Fibroblast of gingiva (primary cell): ENCODE measurements at regions not wholly inside any gene's neighbourhood (a gene's known extent, or its start where the extent isn't known, plus 50 kb on each side); places are given as distances from the start of the nearest gene placed in this dataset.
"Not testable (repeated sequence)": the region's sequence is repeated elsewhere in the genome, so short reads cannot be mapped to it uniquely, and the experiment has no call there.

ENCODE experiments used
- DNase-seq: peaks from one replicate; pipeline ENCODE4 v3.0.0-alpha.2; 2011; ENCODE audit warnings: low read depth

DNA sequence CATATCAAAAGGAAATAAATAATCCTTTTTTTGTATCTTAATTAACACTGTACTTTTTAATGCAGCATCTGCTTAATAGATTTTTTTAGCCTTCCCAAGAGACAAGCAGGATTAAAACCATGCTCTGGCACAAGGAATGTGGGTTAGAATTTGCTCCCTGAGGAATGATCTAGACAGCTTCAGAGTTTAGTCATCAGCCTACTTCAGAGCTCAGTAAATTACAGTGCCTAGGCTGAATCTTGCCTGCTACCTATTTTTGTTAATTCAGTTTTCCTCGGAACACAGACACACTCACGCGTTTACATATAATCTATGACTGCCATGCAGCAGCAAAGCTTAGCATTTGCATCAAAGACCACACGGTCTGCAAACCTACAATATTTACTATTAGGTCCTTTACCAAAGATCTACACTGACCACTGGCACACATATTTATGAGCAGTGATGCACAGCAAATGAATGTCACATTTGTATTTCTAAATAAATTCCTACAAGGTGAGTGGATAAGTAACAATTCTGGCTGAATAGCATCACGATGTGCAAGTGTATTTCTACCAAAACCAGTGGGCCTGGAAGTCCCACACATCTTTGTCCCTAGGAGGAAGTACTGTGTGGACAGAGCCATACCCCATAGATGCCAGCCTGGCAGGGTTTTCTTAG, 309.8 kb upstream of the TMEM132C start:
- no peak for DNase-seq

DNA sequence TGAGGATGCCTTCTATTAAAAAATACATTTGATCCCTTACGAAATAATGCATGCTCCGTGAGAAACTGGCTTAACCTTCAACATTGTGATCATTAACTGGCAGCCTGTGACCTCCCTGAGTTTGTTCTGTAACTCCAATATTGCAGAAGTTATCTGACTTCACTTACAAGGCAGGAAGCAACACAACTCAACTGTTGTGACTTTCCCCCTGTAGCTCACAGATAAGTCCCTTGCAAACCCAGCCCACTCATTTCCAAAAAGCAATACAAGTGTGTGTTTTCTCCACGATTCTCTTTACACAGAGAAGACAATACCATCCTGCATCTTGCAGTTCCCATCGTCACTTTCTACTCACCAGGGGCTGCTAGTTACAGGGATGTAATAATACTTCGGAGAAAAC, 304.7 kb upstream of the TMEM132C start:
- DNase-seq = no peak

- DNase-seq = no peak
These were observed 303.0 kb upstream of the TMEM132C start for GRCh38 chr12:127963933-127964332.

DNA sequence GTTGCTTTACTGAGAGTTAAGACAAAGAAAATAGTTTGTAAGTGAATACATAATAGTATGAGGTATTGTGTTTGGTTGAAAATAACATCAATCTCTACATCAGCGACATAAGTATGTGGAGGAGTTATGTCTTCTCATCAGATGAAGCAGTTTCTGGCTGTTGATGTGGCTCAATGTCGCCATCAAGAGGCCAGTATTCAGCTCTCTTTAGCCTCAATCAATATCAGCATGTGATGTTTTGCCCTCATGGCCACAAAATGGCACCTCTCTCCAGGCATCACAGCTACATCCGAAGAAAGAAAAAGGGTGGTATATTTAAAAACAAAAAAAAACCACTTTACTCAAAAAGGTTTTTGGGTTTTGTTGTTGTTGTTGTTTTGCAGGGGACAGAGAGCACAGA, 302.3 kb upstream of the TMEM132C start:
- DNase-seq = no peak

DNA sequence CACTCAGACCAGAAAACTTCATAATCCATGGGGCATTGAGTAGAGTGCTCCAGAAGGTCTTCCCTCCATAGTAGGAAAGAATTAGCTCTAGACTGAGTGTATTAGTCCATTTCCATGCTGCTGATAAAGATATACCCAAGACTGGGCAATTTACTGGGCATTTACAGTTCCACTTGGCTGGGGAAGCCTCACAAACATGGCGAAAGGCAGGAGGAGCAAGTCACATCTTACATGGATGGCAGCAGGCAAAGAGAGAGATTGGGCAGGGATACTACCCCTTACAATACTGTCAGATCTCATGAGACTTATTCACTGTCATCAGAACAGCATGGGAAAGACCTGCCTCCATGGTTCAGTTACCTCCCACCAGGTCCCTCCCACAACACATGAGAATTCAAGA, 300.6 kb upstream of the TMEM132C start:
- DNase-seq = no peak

- no peak for DNase-seq
These were observed 296.5 kb upstream of the TMEM132C start for GRCh38 chr12:127970491-127970890.

- DNase-seq = no peak
These were observed 286.4 kb upstream of the TMEM132C start for GRCh38 chr12:127980585-127980984.

DNA sequence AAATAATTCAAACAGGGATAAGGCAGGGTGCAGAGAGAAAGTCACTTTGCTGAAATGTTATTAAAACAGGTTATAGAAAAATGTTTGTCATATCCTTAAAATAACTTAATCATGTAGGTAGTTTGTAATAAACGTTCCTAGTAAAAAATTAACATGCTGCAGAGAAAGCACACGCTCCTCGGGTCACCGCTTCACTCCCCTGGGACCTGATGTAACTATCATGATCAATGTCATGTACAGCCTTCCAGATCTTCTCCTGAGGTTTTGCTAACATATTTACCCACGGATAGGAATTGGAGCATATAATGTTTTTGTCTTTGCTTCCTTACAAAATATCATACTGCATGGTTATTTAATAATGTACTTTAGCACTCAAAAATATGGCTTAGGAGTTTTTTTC, 285.1 kb upstream of the TMEM132C start:
- DNase-seq = no peak

DNA sequence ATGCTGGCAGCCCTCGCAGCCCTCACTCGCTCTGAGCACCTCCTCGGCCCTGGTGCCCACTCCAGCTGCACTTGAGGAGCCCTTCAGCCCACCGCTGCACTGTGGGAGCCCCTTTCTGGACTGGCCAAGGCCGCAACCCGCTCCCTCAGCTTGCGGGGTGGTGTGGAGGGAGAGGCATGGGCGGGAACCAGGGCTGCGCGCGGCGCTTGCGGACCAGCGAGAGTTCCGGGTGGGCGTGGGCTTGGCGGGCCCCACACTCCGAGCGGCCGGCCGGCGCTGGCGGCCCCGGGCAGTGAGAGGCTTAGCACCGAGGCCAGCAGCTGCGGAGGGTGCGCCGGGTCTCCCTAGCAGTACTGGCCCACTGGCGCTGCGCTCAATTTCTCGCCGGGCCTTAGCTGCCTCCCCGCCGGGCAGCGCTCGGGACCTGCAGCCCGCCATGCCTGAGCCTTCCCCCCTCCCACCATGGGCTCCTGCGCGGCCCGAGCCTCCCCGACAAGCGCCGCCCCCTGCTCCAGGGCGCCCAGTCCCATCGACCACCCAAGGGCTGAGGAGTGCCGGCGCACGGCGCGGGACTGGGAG, 283.7 kb upstream of the TMEM132C start:
- not testable (repeated sequence) for DNase-seq

GRCh38 chr12:127984386-127985055, 282.4 kb upstream of the TMEM132C start:
- no peak for DNase-seq

DNA sequence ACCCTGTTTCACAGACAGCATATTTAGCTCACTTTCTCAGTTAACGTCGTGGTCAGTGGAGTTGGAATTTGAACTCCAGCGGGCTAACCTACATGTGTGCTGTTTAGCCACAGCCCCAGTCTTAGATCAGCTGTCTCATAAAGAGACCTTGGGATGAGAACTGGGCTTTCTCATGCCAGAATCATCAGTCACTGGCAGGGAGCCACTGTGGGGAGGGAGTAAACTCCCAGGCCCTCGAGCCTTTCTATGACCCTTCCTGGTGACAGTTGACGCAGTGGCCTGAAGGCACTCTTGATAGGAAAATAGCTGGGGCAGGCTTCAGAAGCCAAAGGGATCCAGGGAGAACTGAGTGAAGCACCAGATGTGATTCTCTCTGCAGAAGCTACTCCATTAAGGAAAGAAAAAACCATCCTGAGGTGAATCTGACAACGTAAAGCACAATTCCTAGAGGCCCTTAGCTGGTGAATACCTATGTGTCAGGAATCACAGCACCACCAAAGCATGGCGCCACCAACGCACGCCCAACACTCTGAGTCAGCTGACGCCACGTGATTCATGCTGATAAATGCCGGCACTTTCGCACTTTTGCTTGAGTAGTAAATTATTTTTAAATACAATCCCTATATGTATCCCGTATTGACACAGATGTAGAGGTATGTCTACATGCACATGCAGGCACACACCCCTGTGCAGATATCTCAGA, 279.6 kb upstream of the TMEM132C start:
- no peak for DNase-seq

GRCh38 chr12:127991485-127991884, 275.5 kb upstream of the TMEM132C start:
- DNase-seq = no peak

DNA sequence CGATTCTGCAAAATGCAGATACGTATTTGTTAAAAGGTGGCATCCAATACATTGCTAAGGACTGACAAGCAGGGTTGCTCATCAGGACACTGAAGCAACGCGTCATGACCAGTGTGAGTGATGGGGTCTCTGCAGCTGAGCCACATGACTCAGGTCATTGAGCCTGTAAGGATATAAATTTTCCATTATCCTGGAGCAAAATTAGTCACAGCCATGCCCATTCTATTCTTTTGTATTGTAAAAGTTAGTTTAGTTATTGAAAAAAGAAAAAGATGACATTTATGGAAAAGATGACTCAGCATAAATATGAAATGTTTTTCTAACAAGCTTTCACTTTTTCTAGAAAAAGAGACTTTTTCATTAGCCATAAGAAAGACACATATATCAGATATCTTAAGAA, 268.0 kb upstream of the TMEM132C start:
- no peak for DNase-seq

- no peak for DNase-seq
These were observed 262.5 kb upstream of the TMEM132C start for GRCh38 chr12:128004383-128004938.

DNA sequence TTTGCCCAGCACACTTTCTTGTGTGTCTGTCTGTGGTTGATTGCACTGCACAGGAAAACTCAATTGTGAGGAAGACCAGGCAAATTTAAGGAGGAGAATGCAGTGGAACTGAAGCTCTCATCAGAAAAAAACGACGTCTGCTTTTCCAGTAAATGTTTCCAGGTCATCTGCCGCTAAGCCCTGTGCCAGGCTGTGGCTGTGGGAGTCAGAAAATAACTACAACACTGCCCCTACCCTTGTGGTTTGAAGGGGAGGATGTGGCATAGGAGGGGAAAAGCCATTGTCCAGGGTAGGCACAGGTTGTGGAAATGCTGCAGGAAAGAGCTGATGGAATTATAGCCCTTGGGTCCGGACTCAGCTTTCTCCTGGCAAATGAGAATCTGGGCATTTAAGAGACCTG, 259.7 kb upstream of the TMEM132C start:
- DNase-seq = no peak

GRCh38 chr12:128008341-128008740, 258.6 kb upstream of the TMEM132C start:
- no peak for DNase-seq

DNA sequence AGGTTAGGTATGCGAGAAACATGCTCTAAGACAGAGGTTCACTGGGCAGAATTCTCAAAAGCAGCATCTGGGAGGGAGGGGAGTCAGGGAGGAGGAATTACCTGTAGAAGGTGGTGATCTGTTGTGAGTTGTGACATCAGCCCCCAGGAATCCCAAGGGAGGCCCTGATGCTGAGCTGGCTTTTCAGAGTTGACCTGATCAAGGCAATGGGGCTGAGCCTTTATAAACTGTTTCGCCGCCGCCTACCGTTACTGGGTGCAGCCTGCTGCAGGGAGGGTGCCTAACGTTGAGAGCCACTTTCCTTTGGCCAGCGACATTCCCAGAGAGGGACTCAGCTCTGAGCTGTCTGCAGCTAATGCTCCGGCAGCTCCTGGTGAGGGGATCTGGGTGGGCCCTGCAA, 257.9 kb upstream of the TMEM132C start:
- DNase-seq = no peak

GRCh38 chr12:128012110-128012509, 254.9 kb upstream of the TMEM132C start:
- no peak for DNase-seq

DNA sequence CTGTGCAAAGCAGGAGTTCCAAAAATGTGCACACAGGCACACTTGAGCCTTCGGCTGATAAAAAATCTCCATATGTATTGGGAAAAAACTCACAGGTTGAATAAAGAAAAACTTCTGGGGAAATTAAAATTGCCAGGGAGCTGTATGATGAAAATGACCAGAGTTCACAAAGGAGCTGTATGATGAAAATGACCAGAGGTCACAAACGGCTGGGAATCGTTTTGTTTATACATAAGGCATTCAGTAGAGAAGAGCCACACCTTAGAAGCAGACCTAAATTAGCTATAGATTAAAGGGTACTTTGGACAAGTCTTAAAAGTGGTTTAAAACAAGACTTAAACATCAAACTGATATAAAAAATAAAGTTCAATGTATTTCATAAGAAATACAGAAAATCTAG, 251.7 kb upstream of the TMEM132C start:
- DNase-seq = no peak

- no peak for DNase-seq
These were observed 248.9 kb upstream of the TMEM132C start for GRCh38 chr12:128018067-128018466.

GRCh38 chr12:128019996-128020544, 246.9 kb upstream of the TMEM132C start:
- no peak for DNase-seq

DNA sequence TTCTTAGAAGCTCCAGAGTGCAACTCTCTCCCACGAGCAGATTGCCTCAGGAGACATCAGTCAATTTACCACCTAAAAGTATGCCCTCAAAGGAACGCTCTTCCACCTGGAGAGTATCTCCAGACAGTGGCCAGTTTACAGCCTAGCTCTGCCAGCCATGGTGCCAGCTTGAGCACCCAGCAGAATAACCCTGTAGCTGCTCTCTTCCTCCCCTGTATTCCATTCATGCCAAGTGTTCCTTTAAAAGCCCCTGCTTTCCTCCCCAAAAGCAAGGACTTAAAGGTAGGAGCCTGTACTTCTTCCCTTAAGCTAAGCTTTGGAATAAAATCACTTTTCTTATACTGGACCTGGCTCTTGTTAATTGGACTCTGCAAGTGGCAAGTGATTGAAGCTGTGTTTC, 245.4 kb upstream of the TMEM132C start:
- no peak for DNase-seq
